Amygdala (tissue), 56 donors: ENCODE measurements at regions not wholly inside any gene's neighbourhood (a gene's known extent, or its start where the extent isn't known, plus 50 kb on each side); places are given as distances from the start of the nearest gene placed in this dataset.

Source experiments
- DNase-seq, 56 donors: peaks; one replicate each; lab custom pipeline; 2025; lab: John Stamatoyannopoulos, UW

DNA sequence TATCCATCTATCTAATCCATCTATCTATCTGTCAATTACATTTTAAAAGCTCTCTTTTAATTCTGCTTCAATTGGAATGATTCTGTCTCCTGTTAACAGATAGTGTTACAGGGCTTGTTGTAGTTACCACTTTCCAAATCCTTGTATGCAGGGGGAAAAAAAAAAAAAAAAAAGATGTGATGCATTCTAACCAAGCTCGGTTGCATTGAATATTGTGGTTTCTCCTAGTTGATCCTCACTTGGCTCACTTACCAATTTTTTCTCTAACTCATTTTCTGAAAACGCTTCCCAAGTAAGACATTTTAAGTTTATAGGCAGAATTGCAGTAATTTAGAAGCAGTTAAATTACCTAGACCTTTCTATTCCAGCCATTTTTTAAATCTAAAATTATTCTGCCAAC, 327.9 kb upstream of the PITX2 start:
- DNase-seq: no peak

GRCh38 chr4:110953191-110953590, 330.3 kb upstream of the PITX2 start:
- no peak for DNase-seq

- DNase-seq: no peak
Observed at GRCh38 chr4:110953898-110954297, 331.0 kb upstream of the PITX2 start.

GRCh38 chr4:110955748-110956147, 332.9 kb upstream of the PITX2 start:
- DNase-seq: no peak

GRCh38 chr4:110959041-110959643, 336.3 kb upstream of the PITX2 start:
- no peak for DNase-seq

GRCh38 chr4:110961066-110961465, 338.2 kb upstream of the PITX2 start:
- DNase-seq: no peak

DNA sequence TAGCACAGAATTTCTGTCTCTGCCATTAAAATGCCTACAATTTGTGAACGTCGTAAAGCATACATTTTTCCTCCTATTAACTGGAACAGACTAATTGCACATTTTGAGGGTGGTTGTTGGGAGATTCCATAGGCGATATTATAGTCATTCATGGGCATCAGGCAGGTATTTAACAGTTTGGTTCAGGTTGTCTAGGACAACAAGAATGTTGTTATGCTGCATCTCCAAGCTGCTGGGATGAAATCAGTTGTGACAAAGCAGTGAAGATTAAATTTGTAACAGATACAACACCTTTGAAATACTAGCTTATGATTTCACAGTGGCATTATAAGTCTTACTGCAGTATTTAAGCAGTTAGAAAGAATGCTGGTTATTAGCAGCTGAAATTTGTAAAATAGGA, 339.7 kb upstream of the PITX2 start:
- no peak for DNase-seq

- DNase-seq: no peak
Observed at GRCh38 chr4:110963662-110964280, 340.9 kb upstream of the PITX2 start.

DNA sequence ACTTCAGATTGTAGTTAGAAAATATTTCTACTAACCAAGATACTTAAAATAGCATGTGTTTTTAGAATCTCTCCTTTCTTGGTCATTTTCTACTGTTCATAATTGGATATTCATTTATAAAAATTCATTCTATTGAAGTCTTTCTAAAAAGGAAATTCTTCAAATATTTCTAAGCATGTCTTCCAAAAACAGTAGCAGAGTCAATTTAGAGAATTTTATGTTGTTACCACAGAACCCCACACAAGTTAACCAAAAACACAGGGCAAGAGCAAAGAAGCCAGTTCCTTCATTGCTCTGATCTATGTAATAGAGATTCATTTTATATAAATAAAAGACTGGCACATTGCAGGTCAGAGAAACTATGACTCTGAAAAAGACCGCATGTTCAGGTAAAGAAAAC, 345.1 kb upstream of the PITX2 start:
- no peak for DNase-seq

GRCh38 chr4:110970642-110971041, 347.8 kb upstream of the PITX2 start:
- DNase-seq: no peak

DNA sequence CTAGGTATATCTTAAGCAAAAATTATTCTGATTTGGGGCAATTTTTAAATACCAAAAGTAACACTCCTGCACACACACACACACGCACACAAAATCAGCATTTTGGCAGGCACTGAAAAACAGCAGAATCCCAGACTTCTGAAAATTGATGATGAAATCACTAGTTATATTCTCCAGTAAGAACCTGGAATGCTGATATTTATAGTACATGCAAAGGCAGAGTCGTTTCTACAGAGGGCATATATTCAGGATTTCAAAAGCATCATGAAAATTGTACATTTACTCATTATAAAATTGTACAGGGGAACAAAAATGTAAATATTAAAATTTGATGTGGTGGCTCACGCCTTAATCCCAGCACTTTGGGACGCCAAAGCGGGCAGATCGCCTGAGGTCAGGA, 352.5 kb upstream of the PITX2 start:
- DNase-seq: no peak

DNA sequence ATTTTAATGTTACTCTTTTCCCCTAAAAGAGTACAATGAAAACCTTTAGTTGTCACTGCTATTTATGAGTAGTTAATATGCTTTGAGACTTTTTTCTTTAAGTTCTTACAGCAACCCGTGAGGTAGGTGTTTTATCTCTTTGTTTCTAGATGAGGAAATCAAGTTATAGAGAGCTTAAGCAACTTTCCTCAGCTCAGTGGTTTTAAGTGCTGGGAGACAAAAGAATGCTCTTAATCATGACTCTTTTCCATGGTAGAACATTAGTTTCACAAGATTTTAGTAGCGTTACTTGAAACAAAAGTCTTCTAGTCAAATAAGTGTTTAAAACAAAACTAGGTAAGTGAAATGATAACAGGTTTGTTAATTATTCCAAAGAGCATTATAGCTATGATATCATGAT, 354.7 kb upstream of the PITX2 start:
- DNase-seq: no peak

GRCh38 chr4:110978761-110979160, 355.9 kb upstream of the PITX2 start:
- DNase-seq: no peak

- no peak for DNase-seq
Observed at GRCh38 chr4:110982486-110982885, 359.6 kb upstream of the PITX2 start.

GRCh38 chr4:110988722-110989121, 365.8 kb upstream of the PITX2 start:
- DNase-seq: no peak

DNA sequence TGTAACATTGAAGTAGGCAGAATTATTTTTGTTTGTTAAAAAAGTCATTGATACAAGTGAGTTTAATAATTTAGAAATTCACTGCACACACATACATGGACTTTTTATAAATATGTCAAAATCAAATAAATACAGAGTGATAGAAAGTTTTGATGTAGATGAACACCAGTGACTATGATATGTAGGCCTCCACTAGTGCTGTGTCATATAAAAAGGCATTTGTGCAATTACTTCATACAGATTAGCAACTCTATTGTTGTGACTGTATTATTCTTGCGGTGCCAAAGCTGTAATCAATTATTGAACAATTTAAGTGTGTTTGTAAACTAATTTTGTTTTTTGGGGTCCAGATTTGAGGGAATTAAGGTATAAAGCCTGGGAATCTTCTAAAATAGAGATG, 366.2 kb upstream of the PITX2 start:
- DNase-seq: no peak

DNA sequence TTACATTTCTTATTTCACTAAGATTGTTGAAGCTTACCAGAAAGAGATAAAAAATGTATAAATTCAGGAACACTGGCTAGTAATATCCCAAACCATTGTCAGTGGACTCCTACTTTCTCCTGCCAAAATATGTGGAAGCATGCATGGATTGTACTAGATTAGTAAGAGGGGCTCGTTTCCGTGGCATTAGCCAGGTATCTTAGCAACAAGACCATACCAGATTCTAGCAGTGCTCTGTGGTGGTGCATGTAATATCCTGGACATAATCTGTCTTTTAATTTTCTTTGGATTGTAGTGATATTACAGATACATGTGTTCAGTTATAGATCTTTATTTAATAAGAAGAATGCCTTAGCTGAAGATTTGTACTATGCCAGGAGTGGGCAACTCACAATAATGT, 371.9 kb upstream of the PITX2 start:
- DNase-seq: no peak

GRCh38 chr4:110998320-110998719, 375.4 kb upstream of the PITX2 start:
- DNase-seq: no peak

- no peak for DNase-seq
Observed at GRCh38 chr4:111011458-111011857, 388.6 kb upstream of the PITX2 start.

DNA sequence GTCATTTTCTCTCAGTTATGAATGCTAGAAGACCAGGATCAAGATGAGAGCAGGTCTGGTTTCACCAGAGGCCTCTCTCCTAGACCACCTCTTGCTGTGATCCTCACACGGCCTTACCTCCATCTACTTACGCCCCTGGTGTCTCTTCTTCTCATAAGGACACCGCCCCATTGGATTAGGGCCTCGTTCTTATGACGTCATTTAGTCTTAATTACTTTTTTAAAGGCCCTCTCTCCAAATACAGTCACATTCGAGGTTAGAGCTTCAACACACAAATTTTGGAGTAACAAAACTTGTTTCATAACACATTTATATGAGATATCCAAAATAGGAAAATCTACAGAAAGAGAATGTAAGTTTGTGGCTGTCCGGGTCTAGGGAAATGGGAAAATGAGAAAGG, 391.0 kb upstream of the PITX2 start:
- DNase-seq: no peak

- no peak for DNase-seq
Observed at GRCh38 chr4:111014537-111014936, 391.7 kb upstream of the PITX2 start.

GRCh38 chr4:111016416-111016815, 393.5 kb upstream of the PITX2 start:
- no peak for DNase-seq

- DNase-seq: no peak
Observed at GRCh38 chr4:111018216-111018615, 395.3 kb upstream of the PITX2 start.
